Activated naive CD4-positive, alpha-beta T cell treated with anti-CD3 and anti-CD28 coated beads, Interleukin-2, amount 10 ng/mL, durations not matched to agents 7 days and 5 days (primary cell): ENCODE measurements at regions not wholly inside any gene's neighbourhood (a gene's known extent, or its start where the extent isn't known, plus 50 kb on each side); places are given as distances from the start of the nearest gene placed in this dataset.
"Not testable (repeated sequence)": the region's sequence is repeated elsewhere in the genome, so short reads cannot be mapped to it uniquely, and the experiment has no call there.

Experiments used
- CTCF ChIA-PET: fragments of 350-600 bp; sonication (Branson Sonifier 250); formaldehyde crosslinking; loops from one replicate; lab custom pipeline; 2021; ENCODE audit warnings: antibody characterized with exemption; lab: Charles Lee
- DNase-seq: peaks from one replicate; pipeline ENCODE4 v3.0.0-alpha.2; 2020
- H3K27ac Mint-ChIP-seq: one replicate; pipeline ENCODE4 v1.8.0; 2021; ENCODE audit warnings: mild to moderate bottlenecking, moderate library complexity, mixed read lengths
- H3K27me3 Mint-ChIP-seq: one replicate; pipeline ENCODE4 v1.8.0; 2021; ENCODE audit warnings: mild to moderate bottlenecking, mixed read lengths
- H3K36me3 Mint-ChIP-seq: one replicate; pipeline ENCODE4 v1.8.0; 2021; ENCODE audit warnings: mixed read lengths
- H3K4me1 Mint-ChIP-seq: one replicate; pipeline ENCODE4 v1.8.0; 2021; ENCODE audit warnings: mixed read lengths
- H3K4me3 Mint-ChIP-seq: one replicate; pipeline ENCODE4 v1.8.0; 2021; ENCODE audit warnings: mild to moderate bottlenecking, moderate library complexity, mixed read lengths
- H3K9me3 Mint-ChIP-seq: one replicate; pipeline ENCODE4 v1.8.0; 2021; ENCODE audit warnings: mixed read lengths

GRCh38 chr18:43825768-43826167, 548.5 kb upstream of the SYT4 start:
- DNase-seq: no peak
- Mint-ChIP-seq H3K27me3 (no peaks in the 10 kb centered on the region), H3K36me3 (no peaks in the 10 kb centered on the region), H3K4me1 (no peaks in the 10 kb centered on the region), H3K9me3 (peaks cover 2% of the 10 kb centered on the region), H3K4me3 (no peak overlapping the region), H3K27ac (no peak overlapping the region)
- CTCF ChIA-PET: no interaction called here

- H3K9me3 Mint-ChIP-seq: peaks cover 2% of the 10 kb centered on the region
- DNase-seq: no peak
- no peak overlapping the region for H3K27ac Mint-ChIP-seq
- no peak overlapping the region for H3K4me3 Mint-ChIP-seq
- no peaks in the 10 kb centered on the region for H3K27me3 Mint-ChIP-seq
- no peaks in the 10 kb centered on the region for H3K4me1 Mint-ChIP-seq
- CTCF ChIA-PET: no interaction called here
- no peaks in the 10 kb centered on the region for H3K36me3 Mint-ChIP-seq
Observed at GRCh38 chr18:43826215-43826614, 548.9 kb upstream of the SYT4 start.

- Mint-ChIP-seq H3K27ac (no peak overlapping the region), H3K4me3 (no peak overlapping the region), H3K36me3 (no peaks in the 10 kb centered on the region), H3K9me3 (peaks cover 5% of the 10 kb centered on the region), H3K4me1 (no peaks in the 10 kb centered on the region), H3K27me3 (no peaks in the 10 kb centered on the region)
- no peak for DNase-seq
- CTCF ChIA-PET: no interaction called here
Observed at GRCh38 chr18:43827311-43827710, 550.0 kb upstream of the SYT4 start.

GRCh38 chr18:43830303-43830702, 553.0 kb upstream of the SYT4 start:
- no peak overlapping the region for H3K27ac Mint-ChIP-seq
- no peaks in the 10 kb centered on the region for H3K4me1 Mint-ChIP-seq
- CTCF ChIA-PET: no interaction called here
- no peaks in the 10 kb centered on the region for H3K36me3 Mint-ChIP-seq
- no peak for DNase-seq
- H3K9me3 Mint-ChIP-seq: peaks cover 2% of the 10 kb centered on the region
- H3K4me3 Mint-ChIP-seq: no peak overlapping the region
- H3K27me3 Mint-ChIP-seq: no peaks in the 10 kb centered on the region

- CTCF ChIA-PET: no interaction called here
- H3K4me1 Mint-ChIP-seq: no peaks in the 10 kb centered on the region
Observed at GRCh38 chr18:43830947-43831346, 553.7 kb upstream of the SYT4 start.

GRCh38 chr18:43846299-43846698, 569.0 kb upstream of the SYT4 start:
- CTCF ChIA-PET: no interaction called here
- no peak for DNase-seq
- H3K27ac Mint-ChIP-seq: no peak overlapping the region
- H3K9me3 Mint-ChIP-seq: peaks cover 11% of the 10 kb centered on the region
- no peak overlapping the region for H3K4me3 Mint-ChIP-seq
- H3K36me3 Mint-ChIP-seq: no peaks in the 10 kb centered on the region
- H3K4me1 Mint-ChIP-seq: no peaks in the 10 kb centered on the region
- no peaks in the 10 kb centered on the region for H3K27me3 Mint-ChIP-seq

More at GRCh38 chr18:43830947-43831346, 553.7 kb upstream of the SYT4 start:
- Mint-ChIP-seq H3K4me3 (no peak overlapping the region), H3K27ac (no peak overlapping the region), H3K27me3 (no peaks in the 10 kb centered on the region), H3K9me3 (peaks cover 2% of the 10 kb centered on the region), H3K36me3 (no peaks in the 10 kb centered on the region)
- DNase-seq: no peak

GRCh38 chr18:43847164-43848091, 570.1 kb upstream of the SYT4 start:
- Mint-ChIP-seq H3K36me3 (no peaks in the 10 kb centered on the region), H3K27me3 (no peaks in the 10 kb centered on the region), H3K4me3 (no peak overlapping the region), H3K9me3 (peaks cover 11% of the 10 kb centered on the region), H3K4me1 (no peaks in the 10 kb centered on the region), H3K27ac (no peak overlapping the region)
- CTCF ChIA-PET: no interaction called here
- DNase-seq: no peak

- CTCF ChIA-PET, H3K36me3 Mint-ChIP-seq: not testable (repeated sequence)
Observed at GRCh38 chr18:43849831-43850230, 572.5 kb upstream of the SYT4 start.

GRCh38 chr18:43855376-43855775, 578.1 kb upstream of the SYT4 start:
- CTCF ChIA-PET: no interaction called here

More at GRCh38 chr18:43849831-43850230, 572.5 kb upstream of the SYT4 start:
- not testable (repeated sequence) for H3K9me3 Mint-ChIP-seq, DNase-seq, H3K4me1 Mint-ChIP-seq, H3K27me3 Mint-ChIP-seq, H3K27ac Mint-ChIP-seq, H3K4me3 Mint-ChIP-seq

GRCh38 chr18:43863180-43863579, 585.9 kb upstream of the SYT4 start:
- CTCF ChIA-PET: no interaction called here
- H3K27me3 Mint-ChIP-seq: no peaks in the 10 kb centered on the region
- no peak overlapping the region for H3K27ac Mint-ChIP-seq
- peaks cover 9% of the 10 kb centered on the region for H3K9me3 Mint-ChIP-seq
- H3K36me3 Mint-ChIP-seq: no peaks in the 10 kb centered on the region
- H3K4me1 Mint-ChIP-seq: no peaks in the 10 kb centered on the region
- DNase-seq: no peak
- no peak overlapping the region for H3K4me3 Mint-ChIP-seq

More at GRCh38 chr18:43855376-43855775, 578.1 kb upstream of the SYT4 start:
- no peak overlapping the region for H3K4me3 Mint-ChIP-seq
- peaks cover 3% of the 10 kb centered on the region for H3K9me3 Mint-ChIP-seq
- H3K27me3 Mint-ChIP-seq: no peaks in the 10 kb centered on the region
- DNase-seq: no peak
- no peaks in the 10 kb centered on the region for H3K4me1 Mint-ChIP-seq
- H3K27ac Mint-ChIP-seq: no peak overlapping the region
- H3K36me3 Mint-ChIP-seq: no peaks in the 10 kb centered on the region

- Mint-ChIP-seq H3K27ac (no peak overlapping the region), H3K9me3 (peaks cover 13% of the 10 kb centered on the region), H3K4me1 (no peaks in the 10 kb centered on the region), H3K27me3 (no peaks in the 10 kb centered on the region), H3K36me3 (no peaks in the 10 kb centered on the region), H3K4me3 (no peak overlapping the region)
- no peak for DNase-seq
- CTCF ChIA-PET: no interaction called here
Observed at GRCh38 chr18:43866696-43867095, 589.4 kb upstream of the SYT4 start.

- Mint-ChIP-seq H3K36me3 (no peaks in the 10 kb centered on the region), H3K4me3 (no peak overlapping the region), H3K9me3 (peaks cover 10% of the 10 kb centered on the region), H3K27ac (no peak overlapping the region), H3K27me3 (no peaks in the 10 kb centered on the region), H3K4me1 (no peaks in the 10 kb centered on the region)
- DNase-seq: no peak
- CTCF ChIA-PET: no interaction called here
Observed at GRCh38 chr18:43868497-43868995, 591.3 kb upstream of the SYT4 start.

- DNase-seq: no peak
- no peaks in the 10 kb centered on the region for H3K27me3 Mint-ChIP-seq
- no peak overlapping the region for H3K4me3 Mint-ChIP-seq
- peaks cover 10% of the 10 kb centered on the region for H3K9me3 Mint-ChIP-seq
- CTCF ChIA-PET: interaction anchor here (1.2 kb wide), 1 partner anchor 28 kb away, joined by 3 read pairs; no protein-coding TSS in a partner anchor
- no peaks in the 10 kb centered on the region for H3K4me1 Mint-ChIP-seq
- no peaks in the 10 kb centered on the region for H3K36me3 Mint-ChIP-seq
- H3K27ac Mint-ChIP-seq: no peak overlapping the region
Observed at GRCh38 chr18:43869451-43870008, 592.2 kb upstream of the SYT4 start.

- Mint-ChIP-seq H3K36me3 (no peaks in the 10 kb centered on the region), H3K4me1 (no peaks in the 10 kb centered on the region), H3K4me3 (no peak overlapping the region), H3K27me3 (no peaks in the 10 kb centered on the region), H3K27ac (no peak overlapping the region), H3K9me3 (peaks cover 10% of the 10 kb centered on the region)
- DNase-seq: no peak
- CTCF ChIA-PET: interaction anchor here (1.2 kb wide), 1 partner anchor 27 kb away, joined by 3 read pairs; no protein-coding TSS in a partner anchor
Observed at GRCh38 chr18:43870626-43871025, 593.3 kb upstream of the SYT4 start.

GRCh38 chr18:43875511-43875910, 598.2 kb upstream of the SYT4 start:
- Mint-ChIP-seq H3K36me3 (no peaks in the 10 kb centered on the region), H3K9me3 (peaks cover 11% of the 10 kb centered on the region), H3K4me3 (no peak overlapping the region), H3K4me1 (no peaks in the 10 kb centered on the region), H3K27me3 (no peaks in the 10 kb centered on the region), H3K27ac (no peak overlapping the region)
- CTCF ChIA-PET: no interaction called here
- DNase-seq: no peak
